Gastrocnemius medialis (tissue), 4 donors: ENCODE measurements at regions not wholly inside any gene's neighbourhood (a gene's known extent, or its start where the extent isn't known, plus 50 kb on each side); places are given as distances from the start of the nearest gene placed in this dataset.

Source experiments
- POLR2A ChIP-seq, 2 donors: fragments of 450-650 bp; IDR thresholded peaks; one replicate each; pipeline ENCODE4 v1.6.1; 2017; ENCODE audit warnings: antibody characterized with exemption in 2 of 2, mild to moderate bottlenecking in 2 of 2, moderate library complexity in 2 of 2
- TF ChIP-seq, protein P1 (sequence below), 5 experiments: fragments of 450-650 bp in 3 of 5; fragments of 200-600 bp in 2 of 5; sonication (generic) in 2 of 5; IDR thresholded peaks in 4 of 5; conservative IDR thresholded peaks in 1 of 5; 1 replicate in 4 of 5; 2 replicates in 1 of 5; pipeline ENCODE4 v1.5.1; 2016 to 2019; ENCODE audit warnings: antibody characterized with exemption in 5 of 5, mild to moderate bottlenecking in 3 of 5, moderate library complexity in 3 of 5

DNA sequence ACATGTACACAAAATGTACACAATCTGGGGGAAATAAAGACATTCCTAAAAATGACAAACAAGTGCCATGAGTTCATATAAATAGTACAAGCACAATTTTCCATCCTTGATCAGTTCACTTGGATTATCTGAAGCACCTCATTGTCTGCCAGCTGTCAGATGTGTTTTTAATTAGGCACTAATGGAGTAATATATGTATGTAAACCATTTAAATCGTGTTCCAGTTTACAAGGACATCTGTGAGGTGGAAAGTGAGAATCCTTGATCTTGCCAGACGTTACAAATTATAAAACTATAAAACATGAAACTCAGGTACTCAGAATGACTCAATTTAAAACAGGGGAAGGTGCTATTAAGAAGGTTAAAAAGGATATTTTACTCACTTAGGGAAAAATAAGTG is 1312.2 kb downstream of the PLA2G4A start:
- TF ChIP-seq, protein P1, sequence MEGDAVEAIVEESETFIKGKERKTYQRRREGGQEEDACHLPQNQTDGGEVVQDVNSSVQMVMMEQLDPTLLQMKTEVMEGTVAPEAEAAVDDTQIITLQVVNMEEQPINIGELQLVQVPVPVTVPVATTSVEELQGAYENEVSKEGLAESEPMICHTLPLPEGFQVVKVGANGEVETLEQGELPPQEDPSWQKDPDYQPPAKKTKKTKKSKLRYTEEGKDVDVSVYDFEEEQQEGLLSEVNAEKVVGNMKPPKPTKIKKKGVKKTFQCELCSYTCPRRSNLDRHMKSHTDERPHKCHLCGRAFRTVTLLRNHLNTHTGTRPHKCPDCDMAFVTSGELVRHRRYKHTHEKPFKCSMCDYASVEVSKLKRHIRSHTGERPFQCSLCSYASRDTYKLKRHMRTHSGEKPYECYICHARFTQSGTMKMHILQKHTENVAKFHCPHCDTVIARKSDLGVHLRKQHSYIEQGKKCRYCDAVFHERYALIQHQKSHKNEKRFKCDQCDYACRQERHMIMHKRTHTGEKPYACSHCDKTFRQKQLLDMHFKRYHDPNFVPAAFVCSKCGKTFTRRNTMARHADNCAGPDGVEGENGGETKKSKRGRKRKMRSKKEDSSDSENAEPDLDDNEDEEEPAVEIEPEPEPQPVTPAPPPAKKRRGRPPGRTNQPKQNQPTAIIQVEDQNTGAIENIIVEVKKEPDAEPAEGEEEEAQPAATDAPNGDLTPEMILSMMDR (IDR thresholded peaks at IDR 0.05 in 4 of 5, conservative IDR thresholded peaks at IDR 0.05 in 1 of 5) = no peak
- TF ChIP-seq POLR2A (IDR thresholded peaks at IDR 0.05) = no peak
